SU-DHL-6 (cell line): ENCODE measurements at regions not wholly inside any gene's neighbourhood (a gene's known extent, or its start where the extent isn't known, plus 50 kb on each side); places are given as distances from the start of the nearest gene placed in this dataset.

Experiments
- CTCF ChIP-seq: fragments of 200-600 bp; sonication (generic); IDR thresholded peaks from one replicate; pipeline ENCODE4 v1.5.1; 2017; ENCODE audit warnings: antibody characterized with exemption, mild to moderate bottlenecking, low read length, moderate library complexity; ENCODE audit not compliant: insufficient read depth, poor library complexity, severe bottlenecking
- EZH2phosphoT487 ChIP-seq: fragments of 200-600 bp; sonication (generic), shearing (Covaris generic); conservative IDR thresholded peaks from 2 replicates; pipeline ENCODE4 v1.6.1; 2018; ENCODE audit warnings: mild to moderate bottlenecking, antibody characterized with exemption, low read length, moderate library complexity, mixed read lengths

DNA sequence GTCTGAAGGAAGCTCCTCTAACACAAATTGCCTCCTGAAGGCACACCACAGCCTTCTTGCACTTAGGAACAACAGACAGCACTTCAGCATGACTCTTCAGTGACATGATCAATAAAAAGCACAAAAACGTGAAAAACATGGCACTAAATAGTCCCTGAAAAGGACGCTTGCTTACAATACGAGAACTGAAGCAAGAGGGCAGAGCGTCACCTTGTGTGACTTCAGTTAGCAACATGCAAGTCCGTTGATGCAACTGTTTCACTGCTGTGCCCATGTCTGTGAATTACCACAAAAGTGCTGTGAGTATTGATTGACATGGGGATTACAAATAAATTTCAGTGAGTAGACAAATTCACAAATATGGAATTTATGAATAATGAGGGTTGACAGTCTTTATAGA, 219.9 kb upstream of the GAS1 start:
- TF ChIP-seq CTCF (no peak), EZH2phosphoT487 (no peak)
